Thyroid gland (tissue), 4 donors: ENCODE measurements at regions not wholly inside any gene's neighbourhood (a gene's known extent, or its start where the extent isn't known, plus 50 kb on each side); places are given as distances from the start of the nearest gene placed in this dataset.

Source experiments
- POLR2A ChIP-seq, 2 donors: fragments of 450-650 bp; IDR thresholded peaks; one replicate each; pipeline ENCODE4 v1.6.1; 2017; ENCODE audit warnings: antibody characterized with exemption in 2 of 2, mild to moderate bottlenecking in 2 of 2, moderate library complexity in 1 of 2
- TF ChIP-seq, protein P1 (sequence below), 6 experiments: fragments of 200-600 bp in 3 of 6; fragments of 450-650 bp in 3 of 6; sonication (generic) in 3 of 6; IDR thresholded peaks; one replicate each; pipeline ENCODE4 v1.5.1; 2016 to 2019; ENCODE audit warnings: antibody characterized with exemption in 6 of 6, mild to moderate bottlenecking in 2 of 6, inconsistent platforms in 1 of 6, moderate library complexity in 1 of 6

DNA sequence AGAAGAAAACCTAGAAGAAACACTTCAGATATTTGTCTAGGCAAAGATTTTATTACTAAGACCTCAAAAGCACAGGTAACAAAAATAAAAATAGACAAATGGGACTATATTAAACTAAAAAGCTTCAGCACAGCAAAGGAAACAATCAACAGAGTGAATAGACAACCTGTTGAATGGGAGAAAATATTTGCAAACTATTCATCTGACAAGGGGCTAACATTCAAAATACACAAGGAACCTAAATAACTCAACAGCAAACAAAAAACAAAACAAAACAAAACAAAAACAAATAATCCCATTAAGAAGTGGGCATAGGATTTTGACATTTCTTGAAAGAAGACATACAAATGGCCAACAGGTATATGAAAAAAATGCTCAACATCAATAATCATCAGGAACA, 192.7 kb upstream of the ZCCHC13 start:
- TF ChIP-seq, protein P1, sequence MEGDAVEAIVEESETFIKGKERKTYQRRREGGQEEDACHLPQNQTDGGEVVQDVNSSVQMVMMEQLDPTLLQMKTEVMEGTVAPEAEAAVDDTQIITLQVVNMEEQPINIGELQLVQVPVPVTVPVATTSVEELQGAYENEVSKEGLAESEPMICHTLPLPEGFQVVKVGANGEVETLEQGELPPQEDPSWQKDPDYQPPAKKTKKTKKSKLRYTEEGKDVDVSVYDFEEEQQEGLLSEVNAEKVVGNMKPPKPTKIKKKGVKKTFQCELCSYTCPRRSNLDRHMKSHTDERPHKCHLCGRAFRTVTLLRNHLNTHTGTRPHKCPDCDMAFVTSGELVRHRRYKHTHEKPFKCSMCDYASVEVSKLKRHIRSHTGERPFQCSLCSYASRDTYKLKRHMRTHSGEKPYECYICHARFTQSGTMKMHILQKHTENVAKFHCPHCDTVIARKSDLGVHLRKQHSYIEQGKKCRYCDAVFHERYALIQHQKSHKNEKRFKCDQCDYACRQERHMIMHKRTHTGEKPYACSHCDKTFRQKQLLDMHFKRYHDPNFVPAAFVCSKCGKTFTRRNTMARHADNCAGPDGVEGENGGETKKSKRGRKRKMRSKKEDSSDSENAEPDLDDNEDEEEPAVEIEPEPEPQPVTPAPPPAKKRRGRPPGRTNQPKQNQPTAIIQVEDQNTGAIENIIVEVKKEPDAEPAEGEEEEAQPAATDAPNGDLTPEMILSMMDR (IDR thresholded peaks at IDR 0.05): no peak
- no peak for TF ChIP-seq POLR2A (IDR thresholded peaks at IDR 0.05)
